ENCODE measurements at regions not wholly inside any gene's neighbourhood (a gene's known extent, or its start where the extent isn't known, plus 50 kb on each side); places are given as distances from the start of the nearest gene placed in this dataset.

- H3K27ac ChIP-seq (ENCODE audit: low read length), result no peak overlapping the region
- H3K36me3 ChIP-seq (ENCODE audit: control insufficient read depth, insufficient read depth, low read length), result no peaks in the 10 kb centered on the region
- no peak overlapping the region for H3K4me3 ChIP-seq (ENCODE audit: low read length)
- no peak for DNase-seq (ENCODE audit: low read depth, low spot score)
- no peaks in the 10 kb centered on the region for H3K9me3 ChIP-seq (ENCODE audit: control insufficient read depth, insufficient read depth, low read length)
- no CpG with 5 or more reads among the region's 3 CpGs for WGBS (ENCODE audit: insufficient coverage, insufficient read length)
- H3K4me1 ChIP-seq (ENCODE audit: control insufficient read depth, insufficient read depth, low read length), result no peaks in the 10 kb centered on the region
- no peaks in the 10 kb centered on the region for H3K27me3 ChIP-seq (ENCODE audit: control insufficient read depth, insufficient read depth, low read length)
These were observed 339.4 kb upstream of the USP24 start for GRCh38 chr1:55554611-55555010.

DNA sequence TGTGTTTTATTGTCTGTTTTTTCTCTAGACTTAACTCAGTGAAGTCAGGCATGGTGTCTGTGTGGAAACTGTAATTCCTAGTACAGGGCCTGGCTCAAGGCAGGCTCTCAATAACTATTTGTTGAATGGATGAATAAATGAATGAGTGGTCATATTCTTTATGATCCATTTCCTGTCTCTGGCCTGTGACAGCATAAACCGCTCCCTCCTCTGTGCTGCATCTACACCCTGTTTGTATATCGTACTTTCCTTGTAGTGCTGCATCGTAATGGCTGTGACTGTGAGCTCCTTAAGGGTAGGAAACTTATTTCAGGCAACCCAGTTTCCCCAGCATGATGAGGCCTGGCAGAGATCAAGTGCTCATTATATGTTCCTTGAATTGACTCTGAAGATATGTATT is 337.5 kb upstream of the USP24 start:
- no peak overlapping the region for H3K4me3 ChIP-seq (ENCODE audit: low read length)
- no peaks in the 10 kb centered on the region for H3K27me3 ChIP-seq (ENCODE audit: control insufficient read depth, insufficient read depth, low read length)
- H3K36me3 ChIP-seq (ENCODE audit: control insufficient read depth, insufficient read depth, low read length), result no peaks in the 10 kb centered on the region
- no peak overlapping the region for H3K27ac ChIP-seq (ENCODE audit: low read length)
- no peak for DNase-seq (ENCODE audit: low read depth, low spot score)
- no peaks in the 10 kb centered on the region for H3K9me3 ChIP-seq (ENCODE audit: control insufficient read depth, insufficient read depth, low read length)
- H3K4me1 ChIP-seq (ENCODE audit: control insufficient read depth, insufficient read depth, low read length), result no peaks in the 10 kb centered on the region
- WGBS (ENCODE audit: insufficient coverage, insufficient read length), result no CpG with 5 or more reads among the region's 3 CpGs

- Histone ChIP-seq H3K36me3 (ENCODE audit: control insufficient read depth, insufficient read depth, low read length) (no peaks in the 10 kb centered on the region), H3K9me3 (ENCODE audit: control insufficient read depth, insufficient read depth, low read length) (no peaks in the 10 kb centered on the region), H3K27me3 (ENCODE audit: control insufficient read depth, insufficient read depth, low read length) (no peaks in the 10 kb centered on the region), H3K4me3 (ENCODE audit: low read length) (no peak overlapping the region), H3K27ac (ENCODE audit: low read length) (no peak overlapping the region), H3K4me1 (ENCODE audit: control insufficient read depth, insufficient read depth, low read length) (no peaks in the 10 kb centered on the region)
- no peak for DNase-seq (ENCODE audit: low read depth, low spot score)
- no CpG with 5 or more reads among the region's 6 CpGs for WGBS (ENCODE audit: insufficient coverage, insufficient read length)
These were observed 332.2 kb upstream of the USP24 start for GRCh38 chr1:55547405-55547804.

GRCh38 chr1:55546553-55546952 is 331.4 kb upstream of the USP24 start:
- Histone ChIP-seq H3K27ac (ENCODE audit: low read length) (no peak overlapping the region), H3K27me3 (ENCODE audit: control insufficient read depth, insufficient read depth, low read length) (no peaks in the 10 kb centered on the region), H3K36me3 (ENCODE audit: control insufficient read depth, insufficient read depth, low read length) (no peaks in the 10 kb centered on the region), H3K4me3 (ENCODE audit: low read length) (no peak overlapping the region), H3K9me3 (ENCODE audit: control insufficient read depth, insufficient read depth, low read length) (no peaks in the 10 kb centered on the region), H3K4me1 (ENCODE audit: control insufficient read depth, insufficient read depth, low read length) (no peaks in the 10 kb centered on the region)
- WGBS (ENCODE audit: insufficient coverage, insufficient read length), result no CpG with 5 or more reads among the region's 1 CpG
- no peak for DNase-seq (ENCODE audit: low read depth, low spot score)

DNA sequence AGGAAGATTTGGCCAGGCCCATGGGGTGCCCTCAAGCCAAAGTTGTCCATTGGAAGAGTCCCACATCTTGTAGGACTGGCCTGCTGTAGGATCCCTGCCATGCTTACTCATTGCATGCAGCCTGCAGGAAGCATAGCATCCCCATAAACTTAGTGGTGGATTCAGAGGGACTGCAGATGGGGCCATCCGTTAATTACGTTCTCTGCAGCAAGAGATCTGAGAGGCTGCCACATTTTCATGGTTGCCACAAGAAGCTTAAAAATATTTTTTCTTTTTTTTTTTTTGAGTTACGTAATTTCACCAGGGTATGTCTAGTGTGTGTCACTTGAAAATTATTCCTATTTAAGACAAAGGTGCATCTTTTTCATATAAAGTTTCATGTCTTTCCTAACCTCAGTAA is 329.7 kb upstream of the USP24 start:
- no peak for DNase-seq (ENCODE audit: low read depth, low spot score)
- H3K27ac ChIP-seq (ENCODE audit: low read length), result no peak overlapping the region
- no peaks in the 10 kb centered on the region for H3K36me3 ChIP-seq (ENCODE audit: control insufficient read depth, insufficient read depth, low read length)
- no peaks in the 10 kb centered on the region for H3K27me3 ChIP-seq (ENCODE audit: control insufficient read depth, insufficient read depth, low read length)
- no peak overlapping the region for H3K4me3 ChIP-seq (ENCODE audit: low read length)
- H3K9me3 ChIP-seq (ENCODE audit: control insufficient read depth, insufficient read depth, low read length), result no peaks in the 10 kb centered on the region
- no peaks in the 10 kb centered on the region for H3K4me1 ChIP-seq (ENCODE audit: control insufficient read depth, insufficient read depth, low read length)
- WGBS (ENCODE audit: insufficient coverage, insufficient read length), result no CpG with 5 or more reads among the region's 3 CpGs

GRCh38 chr1:55542901-55543504 is 327.8 kb upstream of the USP24 start:
- H3K27ac ChIP-seq (ENCODE audit: low read length), result no peak overlapping the region
- H3K4me1 ChIP-seq (ENCODE audit: control insufficient read depth, insufficient read depth, low read length), result no peaks in the 10 kb centered on the region
- no peaks in the 10 kb centered on the region for H3K9me3 ChIP-seq (ENCODE audit: control insufficient read depth, insufficient read depth, low read length)
- no peak overlapping the region for H3K4me3 ChIP-seq (ENCODE audit: low read length)
- no peaks in the 10 kb centered on the region for H3K36me3 ChIP-seq (ENCODE audit: control insufficient read depth, insufficient read depth, low read length)
- no peaks in the 10 kb centered on the region for H3K27me3 ChIP-seq (ENCODE audit: control insufficient read depth, insufficient read depth, low read length)
- DNase-seq (ENCODE audit: low read depth, low spot score), result no peak

- Histone ChIP-seq H3K4me1 (ENCODE audit: control insufficient read depth, insufficient read depth, low read length) (no peaks in the 10 kb centered on the region), H3K9me3 (ENCODE audit: control insufficient read depth, insufficient read depth, low read length) (no peaks in the 10 kb centered on the region), H3K27ac (ENCODE audit: low read length) (no peak overlapping the region), H3K27me3 (ENCODE audit: control insufficient read depth, insufficient read depth, low read length) (no peaks in the 10 kb centered on the region), H3K4me3 (ENCODE audit: low read length) (no peak overlapping the region), H3K36me3 (ENCODE audit: control insufficient read depth, insufficient read depth, low read length) (no peaks in the 10 kb centered on the region)
- no CpG with 5 or more reads among the region's 1 CpG for WGBS (ENCODE audit: insufficient coverage, insufficient read length)
- DNase-seq (ENCODE audit: low read depth, low spot score), result no peak
These were observed 326.1 kb upstream of the USP24 start for GRCh38 chr1:55541296-55541695.

GRCh38 chr1:55539652-55540512 is 324.7 kb upstream of the USP24 start:
- H3K36me3 ChIP-seq (ENCODE audit: control insufficient read depth, insufficient read depth, low read length), result no peaks in the 10 kb centered on the region
- no peak for DNase-seq (ENCODE audit: low read depth, low spot score)
- WGBS (ENCODE audit: insufficient coverage, insufficient read length), result no CpG with 5 or more reads among the region's 5 CpGs

GRCh38 chr1:55538428-55538827 is 323.3 kb upstream of the USP24 start:
- H3K4me1 ChIP-seq (ENCODE audit: control insufficient read depth, insufficient read depth, low read length), result no peaks in the 10 kb centered on the region
- H3K36me3 ChIP-seq (ENCODE audit: control insufficient read depth, insufficient read depth, low read length), result no peaks in the 10 kb centered on the region
- no CpG with 5 or more reads among the region's 2 CpGs for WGBS (ENCODE audit: insufficient coverage, insufficient read length)
- H3K27ac ChIP-seq (ENCODE audit: low read length), result no peak overlapping the region
- no peaks in the 10 kb centered on the region for H3K27me3 ChIP-seq (ENCODE audit: control insufficient read depth, insufficient read depth, low read length)
- DNase-seq (ENCODE audit: low read depth, low spot score), result no peak
- H3K4me3 ChIP-seq (ENCODE audit: low read length), result no peak overlapping the region
- H3K9me3 ChIP-seq (ENCODE audit: control insufficient read depth, insufficient read depth, low read length), result no peaks in the 10 kb centered on the region

More at GRCh38 chr1:55539652-55540512, 324.7 kb upstream of the USP24 start:
- Histone ChIP-seq H3K27ac (ENCODE audit: low read length) (no peak overlapping the region), H3K4me1 (ENCODE audit: control insufficient read depth, insufficient read depth, low read length) (no peaks in the 10 kb centered on the region), H3K27me3 (ENCODE audit: control insufficient read depth, insufficient read depth, low read length) (no peaks in the 10 kb centered on the region), H3K9me3 (ENCODE audit: control insufficient read depth, insufficient read depth, low read length) (no peaks in the 10 kb centered on the region), H3K4me3 (ENCODE audit: low read length) (no peak overlapping the region)

GRCh38 chr1:55536545-55536865 is 321.3 kb upstream of the USP24 start:
- WGBS (ENCODE audit: insufficient coverage, insufficient read length), result no CpG with 5 or more reads among the region's 2 CpGs
- Histone ChIP-seq H3K4me1 (ENCODE audit: control insufficient read depth, insufficient read depth, low read length) (no peaks in the 10 kb centered on the region), H3K27ac (ENCODE audit: low read length) (no peak overlapping the region), H3K36me3 (ENCODE audit: control insufficient read depth, insufficient read depth, low read length) (no peaks in the 10 kb centered on the region), H3K9me3 (ENCODE audit: control insufficient read depth, insufficient read depth, low read length) (no peaks in the 10 kb centered on the region), H3K4me3 (ENCODE audit: low read length) (no peak overlapping the region), H3K27me3 (ENCODE audit: control insufficient read depth, insufficient read depth, low read length) (no peaks in the 10 kb centered on the region)
- DNase-seq (ENCODE audit: low read depth, low spot score), result no peak
